Right renal pelvis (tissue), 4 donors: ENCODE measurements at regions not wholly inside any gene's neighbourhood (a gene's known extent, or its start where the extent isn't known, plus 50 kb on each side); places are given as distances from the start of the nearest gene placed in this dataset.
"Not testable (repeated sequence)": the region's sequence is repeated elsewhere in the genome, so short reads cannot be mapped to it uniquely, and the experiment has no call there.

Experiments
- DNase-seq, 4 donors: peaks; one replicate each; pipeline ENCODE4 v3.0.0-alpha.2; 2013; ENCODE audit warnings: low read depth in 4 of 4, low spot score in 3 of 4, missing footprints in 1 of 4

- no peak for DNase-seq
Observed at GRCh38 chr6:91082311-91082832, 495.5 kb upstream of the MAP3K7 start.

DNA sequence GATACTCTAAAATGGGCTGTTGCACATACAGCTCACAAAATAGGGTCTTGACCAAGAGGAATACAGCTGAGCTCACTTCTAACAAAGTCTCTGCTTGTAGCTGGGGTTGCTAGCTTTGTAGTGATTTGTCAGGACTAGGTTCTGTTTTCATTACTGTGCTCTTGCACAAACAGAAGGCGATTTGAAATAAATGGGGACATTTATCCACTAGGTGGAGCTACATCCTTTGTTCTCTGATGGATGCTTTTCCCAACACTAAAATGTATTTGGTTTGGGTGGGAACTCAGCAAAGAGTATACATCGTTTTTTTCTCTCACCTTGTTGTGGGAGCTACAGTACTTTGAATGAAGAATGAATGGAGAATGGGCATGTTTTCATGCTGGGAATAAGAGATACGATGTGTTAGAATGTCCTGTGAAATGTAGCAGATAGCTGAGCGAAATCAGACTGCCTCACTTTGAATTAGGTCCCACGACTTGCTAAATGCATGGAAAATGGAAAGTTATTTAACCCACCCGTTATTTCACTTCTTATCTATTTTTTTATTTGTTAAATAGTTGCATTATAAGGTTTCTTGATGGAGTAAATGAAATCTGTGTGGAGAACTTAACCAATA is 494.7 kb upstream of the MAP3K7 start:
- peak; percentile 66 to 74 (median 68) for DNase-seq

- no peak for DNase-seq
Observed at GRCh38 chr6:91080871-91081270, 494.0 kb upstream of the MAP3K7 start.

GRCh38 chr6:91079969-91080368 is 493.1 kb upstream of the MAP3K7 start:
- DNase-seq: no peak

DNA sequence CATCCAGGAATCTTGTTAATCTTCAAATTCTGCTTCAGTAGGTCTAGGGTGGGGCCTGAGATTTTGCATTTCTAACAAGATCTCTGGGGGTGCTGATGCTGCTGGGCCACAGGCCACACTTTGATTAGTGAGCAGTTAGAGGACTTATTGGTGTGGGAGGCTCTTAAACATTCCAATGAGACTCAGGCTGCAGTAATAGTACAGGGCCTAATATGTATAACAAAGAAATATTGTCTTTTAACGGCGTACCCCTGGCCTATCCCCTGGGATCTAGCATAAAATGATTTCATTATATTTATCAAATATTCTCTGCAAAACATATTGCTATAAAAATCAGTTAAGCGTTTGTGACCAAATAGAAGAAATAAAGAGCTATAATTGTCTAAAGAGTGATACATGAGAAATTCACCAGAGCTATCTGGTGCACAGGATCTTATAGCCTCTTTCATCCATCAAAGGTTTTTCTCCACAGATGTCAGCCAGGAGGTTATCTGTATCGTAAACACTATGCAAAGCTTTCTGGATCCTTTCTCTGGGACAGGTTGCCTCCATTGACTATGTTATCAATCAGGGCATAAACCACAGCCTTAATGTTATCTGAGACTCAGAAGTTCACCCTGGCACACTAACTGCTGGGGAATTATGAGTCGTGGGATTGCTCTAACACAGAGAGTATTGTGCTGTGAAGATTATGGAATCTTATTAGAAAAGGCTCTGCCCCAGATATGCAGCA is 488.5 kb upstream of the MAP3K7 start:
- DNase-seq: no peak

DNA sequence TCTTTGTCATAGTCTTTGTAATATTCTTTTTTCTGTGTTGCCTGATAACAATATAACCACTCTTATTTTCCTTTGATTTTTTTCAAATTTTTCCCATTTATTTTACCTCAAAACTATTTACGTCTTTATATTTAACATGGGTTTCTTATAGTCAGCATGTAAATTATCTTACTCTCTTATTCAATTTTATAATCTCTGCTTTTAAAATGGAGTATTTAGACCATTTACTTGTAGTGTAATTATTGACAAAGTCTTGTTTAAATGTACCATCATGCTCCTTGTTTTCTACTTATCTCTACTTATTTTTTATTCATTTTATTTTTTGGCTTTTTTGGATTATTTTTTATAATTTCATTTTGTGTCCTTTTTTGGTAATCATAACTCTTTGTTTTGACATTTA is 476.5 kb upstream of the MAP3K7 start:
- no peak for DNase-seq

DNA sequence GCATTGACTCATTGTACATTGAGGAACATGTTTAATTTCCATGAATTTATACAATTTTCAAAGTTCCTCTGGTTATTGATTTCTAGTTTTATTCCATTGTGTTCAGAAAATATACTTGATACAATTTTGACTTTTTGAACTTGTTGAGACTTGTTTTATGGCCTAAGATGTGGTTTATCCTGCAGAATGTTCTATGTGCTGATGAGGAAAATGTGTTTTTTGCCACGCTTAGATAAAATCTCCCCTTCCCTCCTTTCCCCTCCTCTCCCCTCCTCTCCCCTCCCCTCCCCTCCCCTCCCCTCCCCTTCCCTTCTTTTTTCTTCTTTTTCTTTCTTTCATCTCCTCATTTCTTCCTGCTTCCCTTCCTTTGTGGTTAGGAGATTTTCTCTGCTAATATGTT is 470.8 kb upstream of the MAP3K7 start:
- no peak for DNase-seq

DNA sequence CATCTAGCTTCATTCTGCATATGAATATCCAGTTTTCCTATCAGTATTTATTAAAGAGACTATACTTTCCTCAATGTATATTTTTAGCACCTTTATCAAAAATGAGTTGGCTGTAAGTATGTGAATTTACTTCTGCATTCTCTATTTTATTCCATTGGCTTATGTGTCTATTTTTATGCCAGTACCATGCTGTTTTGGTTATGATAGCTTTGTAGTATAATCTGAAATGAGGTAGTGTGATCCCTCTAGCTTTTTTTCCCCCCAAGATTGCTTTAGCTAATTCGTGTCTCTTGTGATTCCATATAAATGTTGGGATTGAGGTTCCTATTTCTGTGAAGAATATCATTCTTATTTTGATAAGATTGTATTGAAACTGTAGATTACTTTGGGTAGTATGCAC is 469.1 kb upstream of the MAP3K7 start:
- no peak for DNase-seq

GRCh38 chr6:91052473-91053450 is 465.9 kb upstream of the MAP3K7 start:
- not testable (repeated sequence) for DNase-seq

DNA sequence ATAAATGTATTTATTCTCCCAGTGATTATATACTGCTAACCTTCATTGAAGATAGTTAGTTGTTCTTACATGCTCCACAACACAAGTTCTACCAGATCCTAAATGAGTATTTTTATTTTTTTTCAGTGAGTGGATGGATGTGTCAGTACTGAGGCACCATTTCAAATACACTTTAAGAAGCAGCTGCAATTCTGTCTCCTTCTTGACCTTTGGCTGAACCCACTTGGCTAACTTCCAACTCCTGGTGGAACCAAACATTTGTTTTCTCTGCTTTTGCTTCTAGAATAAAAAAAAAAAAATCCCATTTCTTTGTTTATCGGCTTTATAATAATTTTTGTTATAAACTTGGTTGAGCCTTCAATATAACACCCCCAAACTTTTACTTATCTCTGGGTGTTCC is 458.3 kb upstream of the MAP3K7 start:
- DNase-seq: peak in 3 of 4 donors; percentile 16 to 39 (median 37)

DNA sequence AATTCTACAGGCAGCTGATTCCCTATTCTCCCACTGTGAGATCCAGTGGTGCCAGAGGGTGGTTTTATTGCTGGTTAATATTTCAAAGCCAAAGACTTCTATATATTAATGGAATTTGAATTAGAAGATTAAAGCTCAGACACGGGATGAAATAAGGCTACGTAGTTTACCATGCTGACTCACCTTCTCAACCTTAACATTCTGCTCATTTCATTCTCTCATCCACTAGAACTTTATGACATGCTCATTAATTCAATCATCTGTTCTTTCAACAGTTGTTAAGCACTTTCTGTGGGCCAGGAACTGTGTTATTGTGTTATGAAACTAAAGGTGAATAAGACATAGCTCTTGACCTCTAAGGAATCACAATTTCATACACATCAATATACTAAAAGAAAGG is 456.9 kb upstream of the MAP3K7 start:
- DNase-seq: no peak

GRCh38 chr6:91042656-91043055 is 455.8 kb upstream of the MAP3K7 start:
- peak in 3 of 4 donors; percentile 20 to 48 (median 28) for DNase-seq

- no peak for DNase-seq
Observed at GRCh38 chr6:91033964-91034363, 447.1 kb upstream of the MAP3K7 start.

GRCh38 chr6:91031581-91031980 is 444.7 kb upstream of the MAP3K7 start:
- no peak for DNase-seq

DNA sequence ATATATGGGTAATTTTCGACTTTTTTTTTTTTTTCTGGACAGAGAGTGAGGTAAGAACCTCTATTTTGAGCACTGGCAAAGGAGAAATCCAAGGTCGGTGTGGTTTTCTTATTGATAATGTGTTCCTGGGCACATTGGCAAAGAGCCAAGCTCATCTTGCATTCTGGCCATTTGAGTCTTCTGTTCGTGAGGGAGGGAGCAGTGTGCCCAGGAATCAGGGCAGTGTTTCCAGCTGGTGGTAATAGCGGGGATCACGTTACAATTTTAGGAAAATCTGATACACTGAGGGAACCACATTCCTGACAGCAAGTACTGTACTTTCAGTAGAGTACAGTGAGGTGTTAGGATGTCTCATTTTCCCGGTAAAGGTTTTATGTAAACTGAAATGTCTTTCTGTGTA is 442.3 kb upstream of the MAP3K7 start:
- no peak for DNase-seq

DNA sequence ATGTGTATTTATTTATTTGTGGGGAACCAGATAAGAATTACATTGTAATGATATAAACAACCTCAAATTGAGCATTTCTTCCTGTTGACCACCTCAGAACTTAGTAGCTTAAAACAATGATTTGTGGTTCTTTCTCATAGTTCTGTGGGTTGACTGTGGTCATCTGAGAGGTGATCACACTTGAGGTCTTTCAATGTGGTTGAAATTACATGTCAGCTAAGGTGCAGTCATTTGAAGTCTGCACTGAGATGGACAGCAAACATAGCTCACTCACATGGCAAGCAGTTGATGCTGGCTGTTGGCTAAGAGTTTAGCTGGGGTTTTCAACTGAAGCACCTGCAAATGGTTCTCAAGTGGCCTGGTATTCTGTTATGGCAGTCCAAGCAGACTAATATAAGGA is 436.7 kb upstream of the MAP3K7 start:
- DNase-seq: no peak

DNA sequence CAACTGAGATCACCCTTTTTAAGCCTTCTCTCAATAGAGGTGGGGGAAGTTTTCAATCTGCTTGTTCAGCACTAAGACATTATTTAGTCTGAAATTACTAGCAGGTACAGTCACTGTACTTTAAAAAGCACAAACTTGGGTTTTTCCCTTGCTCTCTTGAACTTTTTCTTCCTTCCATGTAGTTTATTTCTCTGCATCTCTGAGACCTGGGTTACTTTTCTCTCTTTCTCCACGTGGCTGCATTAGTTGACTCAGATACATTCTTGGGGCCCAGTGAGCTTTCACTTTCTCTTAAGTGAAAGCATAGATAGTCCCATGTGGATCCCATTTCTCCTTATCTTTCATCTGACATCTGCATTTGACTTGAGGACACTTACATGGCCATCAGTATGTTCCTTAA is 433.9 kb upstream of the MAP3K7 start:
- no peak for DNase-seq

- DNase-seq: no peak
Observed at GRCh38 chr6:91018586-91018985, 431.7 kb upstream of the MAP3K7 start.

GRCh38 chr6:91013511-91013910 is 426.6 kb upstream of the MAP3K7 start:
- no peak for DNase-seq

DNA sequence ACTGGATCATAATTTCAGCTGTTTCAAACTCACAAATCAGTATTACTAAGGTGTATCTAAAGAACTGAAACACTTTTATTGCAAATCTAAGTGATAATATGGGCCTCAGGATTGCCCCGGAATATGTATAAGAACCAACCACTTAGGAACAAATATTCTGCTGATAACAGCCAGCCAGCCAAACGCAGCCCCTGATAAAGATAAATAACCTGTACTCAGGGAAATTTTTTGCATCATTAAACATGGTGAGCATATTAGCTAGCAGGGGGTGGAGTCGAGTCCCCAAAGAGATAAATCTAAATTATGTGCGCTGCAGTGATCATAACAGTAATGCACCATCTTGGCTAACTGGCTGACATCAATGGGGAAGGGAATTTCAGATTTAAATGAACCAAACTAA is 410.2 kb upstream of the MAP3K7 start:
- no peak for DNase-seq

DNA sequence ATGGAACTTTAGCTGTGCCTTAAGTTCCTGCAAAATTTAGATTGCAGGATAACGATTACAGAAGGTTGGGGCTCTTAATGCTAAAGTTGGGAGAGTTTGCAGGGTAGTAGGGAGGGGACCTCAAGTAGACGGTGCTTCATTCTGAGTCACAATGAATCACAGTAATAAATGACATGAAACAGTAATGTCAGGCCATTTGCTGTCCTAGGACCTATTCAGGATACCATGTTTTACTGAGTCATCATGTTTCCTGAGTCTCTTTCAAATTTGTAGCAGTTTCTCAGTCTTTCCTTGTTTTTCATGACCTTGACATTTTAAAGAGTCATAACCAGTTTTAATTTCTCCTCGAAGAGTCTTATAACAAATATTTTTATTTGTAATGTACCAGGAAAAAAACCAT is 406.9 kb upstream of the MAP3K7 start:
- no peak for DNase-seq
